Mucosa of gallbladder (tissue), 1 donor: ENCODE measurements at regions not wholly inside any gene's neighbourhood (a gene's known extent, or its start where the extent isn't known, plus 50 kb on each side); places are given as distances from the start of the nearest gene placed in this dataset.

Experiments
- DNase-seq: peaks from one replicate; pipeline ENCODE4 v3.0.0-alpha.2; 2020; ENCODE audit warnings: low spot score
- donor health status: DM: no; HTN: no; CAD: no.

- DNase-seq: no peak
These were observed 374.4 kb upstream of the DDI1 start for GRCh38 chr11:103661991-103662390.

DNA sequence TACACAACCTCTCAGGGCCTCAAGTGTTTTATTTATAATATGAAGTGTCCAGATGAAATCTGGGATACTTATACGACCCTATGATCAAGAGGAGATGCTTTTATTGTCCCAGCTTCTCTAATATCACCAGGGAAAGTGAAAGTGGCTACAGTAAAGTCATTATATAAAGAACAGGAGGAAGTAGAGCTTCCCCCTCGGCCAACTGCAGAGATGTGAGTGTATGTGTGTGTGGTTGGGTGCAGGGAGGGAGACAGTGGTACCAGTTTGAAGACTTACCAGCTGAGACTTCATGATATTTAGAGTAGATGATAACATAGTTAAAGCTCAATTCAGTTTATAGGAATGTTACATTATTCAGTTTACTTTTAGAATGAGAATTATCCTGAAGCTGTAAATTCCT, 373.6 kb upstream of the DDI1 start:
- DNase-seq: no peak

DNA sequence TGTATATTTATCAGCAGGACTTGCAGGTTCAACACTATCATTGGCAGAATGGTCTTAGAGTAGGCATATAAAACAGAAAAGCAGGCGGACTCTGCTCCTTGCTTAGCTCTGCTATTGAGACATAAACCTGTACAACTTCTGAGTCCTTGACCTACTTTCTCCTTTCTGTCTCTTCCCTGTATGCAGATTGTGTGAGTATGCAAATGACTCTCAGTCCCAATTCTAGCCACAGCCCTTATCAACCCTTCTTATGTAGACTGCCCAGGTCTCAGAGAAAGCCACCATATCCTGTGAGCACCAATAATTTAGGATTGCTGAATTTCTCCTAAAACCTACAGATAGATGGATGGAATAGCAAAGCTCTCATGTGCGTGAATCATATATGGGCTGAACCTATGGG, 367.6 kb upstream of the DDI1 start:
- no peak for DNase-seq

GRCh38 chr11:103671143-103671651, 365.2 kb upstream of the DDI1 start:
- no peak for DNase-seq

- DNase-seq: no peak
These were observed 362.7 kb upstream of the DDI1 start for GRCh38 chr11:103673773-103674172.

DNA sequence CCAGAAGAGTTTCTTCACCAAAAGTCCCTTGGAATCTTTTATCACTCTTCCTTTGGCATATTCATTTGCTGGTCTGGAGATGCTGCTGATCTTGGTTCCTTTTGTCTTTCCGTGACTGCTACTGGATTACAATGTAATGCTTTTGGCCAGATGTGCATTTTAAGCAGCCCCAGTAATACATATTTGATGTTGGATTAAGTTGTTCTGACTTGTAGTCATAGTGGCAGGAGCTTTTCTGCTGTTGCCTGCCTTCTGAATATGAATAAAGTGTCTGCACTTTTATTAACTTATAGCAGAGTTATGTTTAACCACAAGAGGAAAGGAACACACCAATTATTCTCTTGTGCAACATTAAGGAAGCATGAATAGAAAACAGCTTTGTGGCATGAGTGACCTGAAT, 360.0 kb upstream of the DDI1 start:
- DNase-seq: no peak

DNA sequence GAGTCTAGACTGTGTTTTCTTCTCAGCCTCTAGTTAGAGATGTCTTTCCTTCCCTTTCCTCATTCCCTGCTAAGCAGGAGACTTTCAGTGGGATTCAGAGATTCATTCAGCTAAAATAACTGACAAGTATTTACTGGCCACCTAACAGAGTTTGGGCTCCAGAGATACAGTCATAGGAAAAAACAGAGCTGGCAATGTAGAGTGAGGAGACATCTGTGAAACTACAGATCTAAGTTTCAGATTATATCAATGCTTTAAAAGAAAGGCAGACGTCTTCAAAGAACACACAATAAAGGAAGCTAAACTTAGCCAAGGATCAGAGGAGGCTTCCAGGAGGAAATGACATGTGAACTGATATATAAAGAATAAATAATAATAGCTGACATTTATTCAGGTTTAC, 355.6 kb upstream of the DDI1 start:
- DNase-seq: no peak

DNA sequence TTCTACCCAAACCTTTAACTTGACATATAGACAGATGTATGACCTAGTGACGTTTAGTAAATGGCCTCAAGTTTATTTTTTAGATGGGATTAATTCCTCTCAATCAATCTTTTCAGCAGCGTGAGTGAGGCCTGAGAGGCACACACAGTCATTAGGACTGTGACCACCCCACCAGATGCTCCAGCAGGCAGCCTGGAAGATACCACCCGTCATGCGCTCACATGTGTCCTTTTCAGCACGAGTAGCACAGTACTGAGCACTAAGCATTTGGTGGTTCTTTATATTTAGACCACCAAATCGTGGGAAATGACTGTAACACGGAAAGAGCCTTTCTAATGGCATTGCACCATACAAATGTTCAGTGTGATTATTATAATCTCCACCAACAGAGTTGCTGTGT, 354.6 kb upstream of the DDI1 start:
- no peak for DNase-seq

GRCh38 chr11:103682318-103683184, 353.9 kb upstream of the DDI1 start:
- DNase-seq: peak; percentile 76

DNA sequence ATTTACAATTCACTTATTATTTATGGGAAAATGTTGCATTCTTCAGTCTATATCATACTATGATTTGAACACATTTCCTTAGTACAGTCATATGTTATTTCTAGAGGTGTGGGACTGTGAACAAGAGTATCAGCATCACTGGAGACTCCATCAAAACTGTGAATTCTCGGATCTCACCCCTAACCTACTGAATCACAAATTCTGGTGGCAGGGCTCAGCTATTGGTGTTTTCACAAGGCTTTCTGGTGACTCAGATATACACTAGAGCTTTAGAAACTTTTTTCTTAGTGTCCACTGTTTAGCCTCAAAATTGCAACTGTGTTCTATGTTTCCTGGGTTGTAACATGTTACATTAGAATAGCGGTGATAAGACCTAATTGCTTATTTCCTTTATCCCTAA, 352.9 kb upstream of the DDI1 start:
- DNase-seq: no peak

- DNase-seq: no peak
These were observed 347.5 kb upstream of the DDI1 start for GRCh38 chr11:103688924-103689323.

DNA sequence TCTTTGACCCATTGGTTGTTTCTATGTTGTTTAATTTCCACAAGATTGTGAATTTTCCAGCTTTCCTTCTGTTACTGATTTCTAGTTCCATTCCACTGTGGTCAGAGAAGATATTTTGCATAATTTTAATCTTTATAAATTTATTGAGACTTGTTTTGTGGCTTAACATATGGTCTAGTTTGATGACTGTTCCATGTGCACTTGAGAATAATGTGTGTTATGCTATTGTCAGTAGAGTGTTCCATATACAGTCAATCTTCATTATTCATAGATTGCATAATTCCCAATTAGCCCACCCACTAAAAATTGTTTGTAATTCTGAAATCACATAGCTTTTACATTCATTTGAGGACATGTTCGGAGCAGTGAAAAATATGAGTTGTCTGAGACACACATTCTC, 346.1 kb upstream of the DDI1 start:
- DNase-seq: no peak

DNA sequence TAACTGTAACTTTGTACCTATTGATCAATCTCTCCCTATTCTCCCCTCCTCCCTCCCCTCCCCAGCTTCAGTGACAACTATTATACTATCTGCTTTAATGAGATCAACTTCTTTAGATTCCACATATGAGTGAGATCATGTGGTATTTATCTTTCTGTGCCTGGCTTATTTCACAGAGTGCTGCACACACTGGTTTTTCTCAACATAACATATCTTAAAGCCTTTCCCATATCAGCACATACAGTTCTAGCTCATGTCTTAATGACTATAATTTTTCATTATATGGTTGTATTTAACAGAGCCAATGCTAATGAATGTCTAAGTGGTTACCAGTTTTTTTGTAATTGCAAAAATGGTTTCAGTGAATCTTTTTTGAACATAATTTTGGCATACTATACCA, 340.3 kb upstream of the DDI1 start:
- DNase-seq: no peak

- no peak for DNase-seq
These were observed 337.2 kb upstream of the DDI1 start for GRCh38 chr11:103699216-103699615.

- DNase-seq: no peak
These were observed 336.8 kb upstream of the DDI1 start for GRCh38 chr11:103699656-103700055.

DNA sequence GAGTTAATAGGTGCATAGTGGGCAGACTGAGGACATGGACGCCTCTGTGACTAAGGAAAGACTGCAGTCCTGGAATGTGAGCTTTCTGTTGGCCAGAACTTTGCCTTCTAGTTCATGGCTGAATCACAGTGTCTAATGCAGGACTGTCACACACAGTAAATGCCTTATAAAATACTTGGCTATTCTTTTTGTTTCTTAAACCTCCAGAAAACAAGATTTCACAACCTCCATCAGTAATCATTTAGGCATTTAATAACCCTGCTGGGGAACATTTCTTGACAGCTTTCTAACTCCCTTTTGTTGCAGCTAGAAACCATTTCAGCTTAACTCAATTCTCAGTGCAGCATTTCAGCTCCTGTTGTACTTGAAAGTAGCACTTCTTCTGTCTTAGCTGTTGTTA, 335.8 kb upstream of the DDI1 start:
- no peak for DNase-seq

- peak; percentile 41 for DNase-seq
These were observed 333.0 kb upstream of the DDI1 start for GRCh38 chr11:103703437-103703836.

GRCh38 chr11:103703954-103704353, 332.5 kb upstream of the DDI1 start:
- DNase-seq: no peak

DNA sequence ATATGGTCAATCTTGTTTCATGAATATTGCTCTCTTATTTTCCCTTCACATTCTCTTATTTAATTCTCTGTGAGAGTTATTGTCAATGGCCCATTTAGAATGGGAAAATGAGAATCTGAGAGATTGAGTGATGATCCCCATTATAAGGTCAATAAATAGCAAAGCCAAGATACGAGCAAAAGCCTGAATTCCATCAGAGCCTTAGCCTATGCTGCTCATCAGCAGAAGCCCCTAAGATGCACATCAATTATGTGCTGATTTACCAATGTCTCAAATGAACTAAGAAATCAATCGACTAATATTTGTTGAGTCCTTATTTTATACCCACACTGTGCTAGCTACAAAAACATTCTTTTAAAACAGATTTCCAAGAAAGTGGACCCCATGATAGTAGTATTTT, 330.8 kb upstream of the DDI1 start:
- DNase-seq: no peak

GRCh38 chr11:103709371-103709770, 327.1 kb upstream of the DDI1 start:
- no peak for DNase-seq

GRCh38 chr11:103714246-103714645, 322.2 kb upstream of the DDI1 start:
- DNase-seq: no peak

- DNase-seq: no peak
These were observed 320.1 kb upstream of the DDI1 start for GRCh38 chr11:103716363-103716762.

DNA sequence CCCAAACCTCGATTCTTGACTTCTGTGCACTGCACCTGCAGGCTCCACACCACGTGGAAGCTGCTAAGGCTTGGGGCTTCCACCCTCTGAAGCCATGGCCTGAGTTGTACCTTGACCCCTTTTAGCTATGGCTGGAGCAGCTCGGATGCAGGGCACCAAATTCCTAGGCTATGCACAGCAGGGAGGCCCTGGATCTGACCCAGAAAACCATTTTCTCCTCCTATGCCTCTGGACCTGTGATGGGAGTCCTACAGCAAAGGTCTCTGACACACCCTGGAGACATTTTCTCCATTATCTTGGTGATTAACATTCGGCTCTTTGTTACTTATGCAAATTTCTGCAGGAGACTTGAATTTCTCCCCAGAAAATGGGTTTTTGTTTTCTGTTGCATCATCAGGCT, 309.2 kb upstream of the DDI1 start:
- DNase-seq: no peak

- no peak for DNase-seq
These were observed 306.8 kb upstream of the DDI1 start for GRCh38 chr11:103729617-103730016.
